HCT116 (cell line): ENCODE measurements at regions not wholly inside any gene's neighbourhood (a gene's known extent, or its start where the extent isn't known, plus 50 kb on each side); places are given as distances from the start of the nearest gene placed in this dataset.
"Not testable (repeated sequence)": the region's sequence is repeated elsewhere in the genome, so short reads cannot be mapped to it uniquely, and the experiment has no call there.

Experiments
- ATAC-seq: fragments of 200-7000 bp; cut with Tn5 transposase; 2 replicates; pipeline ENCODE4 v1.9.1; 2020; ENCODE audit warnings: mild to moderate bottlenecking, moderate library complexity
- BruUV-seq: library from RNA; stranded (reverse); fragments of 400-500 nt; replicated peaks from 2 replicates; lab custom pipeline; 2021; lab: Mats Ljungman, UMichigan
- CTCF ChIA-PET: fragments of 300-600 bp; sonication (Branson Sonifier 250); formaldehyde crosslinking; loops from one replicate; lab custom pipeline; 2021; ENCODE audit warnings: antibody characterized with exemption; lab: Charles Lee
- POLR2A ChIA-PET: fragments of 300-600, 350-600 bp; sonication (Branson Sonifier 250); formaldehyde crosslinking; loops from one replicate; lab custom pipeline; 2021; ENCODE audit warnings: antibody characterized with exemption; lab: Charles Lee
- RAD21 ChIA-PET, 2 experiments: fragments of 300-600 bp; sonication (Branson Sonifier 250); formaldehyde crosslinking; loops; one replicate each; lab custom pipeline; 2023; ENCODE audit warnings: low total read pairs in 2 of 2; ENCODE audit not compliant: uncharacterized antibody in 2 of 2, unreplicated experiment in 2 of 2, low non-redundant PET in 1 of 2; lab: Charles Lee
- DNase-seq: peaks from one replicate; pipeline ENCODE4 v3.0.0-alpha.2; 2010; ENCODE audit warnings: low read depth, low spot score
- H2AFZ ChIP-seq: fragments of 200-600 bp; shearing (Covaris generic), sonication (generic); 2 replicates; pipeline ENCODE4 v1.6.1; 2017; ENCODE audit warnings: low read depth, mixed run types, mixed read lengths, antibody characterized with exemption, low read length; ENCODE audit not compliant: poor library complexity, severe bottlenecking
- H3K27ac ChIP-seq: 2 replicates; pipeline ENCODE4 v1.5.1; 2012; ENCODE audit warnings: low read depth, low read length
- H3K27me3 ChIP-seq: fragments of 200-600 bp; sonication (generic); 2 replicates; pipeline ENCODE4 v1.6.1; 2016; ENCODE audit warnings: mixed run types, low read length, mixed read lengths; ENCODE audit not compliant: insufficient read depth
- H3K36me3 ChIP-seq, 2 experiments: fragments of 200-500 bp in 1 of 2; fragments of 200-600 bp in 1 of 2; sonication (Bioruptor generic) in 1 of 2; sonication (generic) in 1 of 2; 2 replicates each; pipeline versions ENCODE4 v1.5.1 to v1.6.1; 2014 to 2016; ENCODE audit warnings: low read length in 2 of 2, inconsistent platforms in 1 of 2, mixed read lengths in 1 of 2, mixed run types in 1 of 2; ENCODE audit not compliant: insufficient read depth in 2 of 2, control insufficient read depth in 1 of 2
- H3K4me1 ChIP-seq, 2 experiments: fragments of 200-600 bp in 1 of 2; sonication (generic) in 1 of 2; 2 replicates each; pipeline versions ENCODE4 v1.5.1 to v1.6.1; 2012 to 2017; ENCODE audit warnings: low read length in 2 of 2, inconsistent platforms in 1 of 2, mild to moderate bottlenecking in 1 of 2, mixed read lengths in 1 of 2, mixed run types in 1 of 2, moderate library complexity in 1 of 2; ENCODE audit not compliant: insufficient read depth in 2 of 2, control insufficient read depth in 1 of 2
- H3K4me2 ChIP-seq: fragments of 200-600 bp; sonication (generic); 2 replicates; pipeline ENCODE4 v1.6.1; 2017; ENCODE audit warnings: mixed run types, low read length, mixed read lengths
- H3K4me3 ChIP-seq, 2 experiments: fragments of 200-600 bp in 1 of 2; sonication (generic) in 1 of 2; replicated peaks in 1 of 2; 2 replicates each; pipeline ENCODE4 v1.5.1; 2011 to 2016; ENCODE audit warnings: low read length in 2 of 2, control low read depth in 1 of 2, low read depth in 1 of 2, mild to moderate bottlenecking in 1 of 2, mixed read lengths in 1 of 2, mixed run types in 1 of 2
- H3K79me2 ChIP-seq: fragments of 200-600 bp; sonication (generic); 2 replicates; pipeline ENCODE4 v1.6.1; 2017; ENCODE audit warnings: mild to moderate bottlenecking, mixed run types, low read length, moderate library complexity, mixed read lengths; ENCODE audit not compliant: insufficient read depth
- H3K9ac ChIP-seq: fragments of 200-600 bp; sonication (generic); 2 replicates; pipeline ENCODE4 v1.6.1; 2016; ENCODE audit warnings: low read length, mixed read lengths
- H3K9me2 ChIP-seq: fragments of 200-600 bp; sonication (generic), shearing (Covaris generic); 2 replicates; pipeline ENCODE4 v1.6.1; 2017; ENCODE audit warnings: mixed run types, mild to moderate bottlenecking, moderate library complexity; ENCODE audit not compliant: insufficient read depth
- H3K9me3 ChIP-seq, 2 experiments: fragments of 200-500 bp in 1 of 2; fragments of 200-600 bp in 1 of 2; sonication (Bioruptor generic) in 1 of 2; sonication (generic) in 1 of 2; 2 replicates each; pipeline ENCODE4 v1.6.1; 2014 to 2017; ENCODE audit warnings: low read length in 2 of 2, mixed read lengths in 2 of 2, inconsistent platforms in 1 of 2, low read depth in 1 of 2, mild to moderate bottlenecking in 1 of 2, mixed run types in 1 of 2, moderate library complexity in 1 of 2; ENCODE audit not compliant: control insufficient read depth in 1 of 2, insufficient read depth in 1 of 2
- H4K20me1 ChIP-seq: fragments of 200-600 bp; sonication (generic), shearing (Covaris generic); 2 replicates; pipeline ENCODE4 v1.6.1; 2017; ENCODE audit warnings: mixed run types, mild to moderate bottlenecking, moderate library complexity; ENCODE audit not compliant: insufficient read depth
- RAD21 ChIP-seq: IDR thresholded peaks from 2 replicates; pipeline ENCODE4 v1.6.1; 2012; ENCODE audit warnings: low read depth, mild to moderate bottlenecking
- intact Hi-C: fragments of 100-400 bp; cut with micrococcal nuclease; formaldehyde crosslinking; loops from 2 replicates; pipeline ENCODE4 v1.10.0; 2022

DNA sequence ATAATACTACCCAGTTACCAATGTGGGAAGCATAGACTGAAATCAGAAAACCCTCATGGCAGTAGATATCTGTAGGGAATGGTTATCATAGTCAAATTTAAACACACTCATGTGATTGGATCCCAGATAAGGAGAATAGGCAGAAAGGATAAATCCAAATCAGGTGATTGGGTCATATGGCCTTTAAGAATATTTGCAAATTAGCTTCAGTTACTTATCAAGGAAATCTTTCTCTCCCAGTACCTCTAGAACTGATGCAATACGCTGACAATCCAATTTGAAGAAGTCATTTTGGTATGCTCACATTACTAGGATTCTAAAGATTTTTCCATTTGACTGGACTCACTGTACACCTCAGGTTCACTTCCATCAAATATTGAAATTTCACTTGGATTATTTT, 87.7 kb upstream of the MNS1 start (continued):
- no peak for TF ChIP-seq RAD21

DNA sequence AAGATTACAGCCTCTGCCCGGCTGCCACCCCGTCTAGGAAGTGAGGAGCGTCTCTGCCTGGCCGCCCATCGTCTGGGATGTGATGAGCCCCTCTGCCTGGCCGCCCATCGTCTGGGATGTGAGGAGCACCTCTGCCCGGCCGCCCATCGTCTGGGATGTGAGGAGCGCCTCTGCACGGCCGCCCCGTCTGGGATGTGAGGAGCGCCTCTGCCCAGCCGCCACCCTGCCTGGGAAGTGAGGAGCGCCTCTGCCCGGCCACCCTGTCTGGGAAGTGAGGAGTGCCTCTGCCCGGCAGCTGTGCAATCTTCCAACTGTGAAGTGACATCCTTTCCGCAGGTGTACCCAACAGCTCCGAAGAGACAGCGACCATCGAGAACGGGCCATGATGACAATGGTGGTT, 75.6 kb upstream of the MNS1 start:
- H3K27me3 ChIP-seq, H3K9ac ChIP-seq, RAD21 ChIA-PET, ATAC-seq, H3K27ac ChIP-seq, H2AFZ ChIP-seq, H3K4me3 ChIP-seq, DNase-seq, BruUV-seq, H3K9me3 ChIP-seq, H3K36me3 ChIP-seq, CTCF ChIA-PET, POLR2A ChIA-PET, H3K79me2 ChIP-seq, H4K20me1 ChIP-seq, H3K9me2 ChIP-seq, H3K4me1 ChIP-seq, H3K4me2 ChIP-seq, intact Hi-C loops: not testable (repeated sequence)

GRCh38 chr15:56540157-56540556, 75.2 kb upstream of the MNS1 start:
- CTCF ChIA-PET, H3K36me3 ChIP-seq, H3K27ac ChIP-seq, H3K9me2 ChIP-seq, BruUV-seq, RAD21 ChIA-PET, ATAC-seq, POLR2A ChIA-PET, H2AFZ ChIP-seq, intact Hi-C loops, H3K27me3 ChIP-seq, H4K20me1 ChIP-seq, H3K9ac ChIP-seq, H3K9me3 ChIP-seq, H3K4me1 ChIP-seq, H3K79me2 ChIP-seq, DNase-seq, H3K4me3 ChIP-seq, H3K4me2 ChIP-seq: not testable (repeated sequence)
